ENCODE measurements at regions not wholly inside any gene's neighbourhood (a gene's known extent, or its start where the extent isn't known, plus 50 kb on each side); places are given as distances from the start of the nearest gene placed in this dataset.
"Not testable (repeated sequence)": the region's sequence is repeated elsewhere in the genome, so short reads cannot be mapped to it uniquely, and the experiment has no call there.

GRCh38 chr3:144023543-144023942, 51.9 kb downstream of the DIPK2A start:
- ATAC-seq; H3K36me3 ChIP-seq; H3K9me3 ChIP-seq; intact Hi-C loops (cut with DNase I); H3K4me3 ChIP-seq; H3K27ac ChIP-seq; H3K4me1 ChIP-seq; H3K27me3 ChIP-seq; FAIRE-seq: not testable (repeated sequence)
- peak in 1 of 6 donors; percentile 33 for DNase-seq
- WGBS, 2 donors, result 89 to 93% methylated on average over 11 of the region's 11 CpGs

- Histone ChIP-seq H3K4me1 (peaks cover 0 to 11% (median 0%) of the 10 kb centered on the region in 3 donors), H3K9me3 (no peaks in the 10 kb centered on the region), H3K27me3 (no peaks in the 10 kb centered on the region), H3K27ac (no peak overlapping the region), H3K4me3 (no peak overlapping the region), H3K36me3 (no peaks in the 10 kb centered on the region)
- FAIRE-seq, result no peak
- 88 to 91% methylated on average over 4 of the region's 4 CpGs for WGBS, 2 donors
- no peak for TF ChIP-seq CTCF (IDR thresholded peaks at IDR 0.05)
- DNase-seq, result no peak
- intact Hi-C loops (cut with DNase I), result no loop called here
- peak in 2 of 4 donors; percentile 29 to 47 for ATAC-seq
Observed at GRCh38 chr3:144028798-144029411, 57.3 kb downstream of the DIPK2A start.

- Histone ChIP-seq H3K9me3 (no peaks in the 10 kb centered on the region), H3K27me3 (no peaks in the 10 kb centered on the region), H3K36me3 (no peaks in the 10 kb centered on the region), H3K4me3 (no peak overlapping the region), H3K4me1 (peaks cover 0 to 11% (median 0%) of the 10 kb centered on the region in 3 donors), H3K27ac (no peak overlapping the region)
- intact Hi-C loops (cut with DNase I), result no loop called here
- FAIRE-seq (no peak), DNase-seq (no peak), ATAC-seq (no peak)
- WGBS, 2 donors, result 90 to 95% methylated on average over 2 of the region's 2 CpGs
- TF ChIP-seq CTCF (IDR thresholded peaks at IDR 0.05), result no peak
Observed at GRCh38 chr3:144029769-144030168, 58.1 kb downstream of the DIPK2A start.

- Histone ChIP-seq H3K4me1 (peaks cover 0 to 11% (median 0%) of the 10 kb centered on the region in 3 donors), H3K27me3 (no peaks in the 10 kb centered on the region), H3K36me3 (no peaks in the 10 kb centered on the region), H3K4me3 (no peak overlapping the region), H3K27ac (no peak overlapping the region), H3K9me3 (no peaks in the 10 kb centered on the region)
- TF ChIP-seq CTCF (IDR thresholded peaks at IDR 0.05), result no peak
- no peak for FAIRE-seq
- intact Hi-C loops (cut with DNase I), result no loop called here
- ATAC-seq, result peak; percentile 77 to 93 (median 92)
- peak; percentile 44 to 69 (median 64) for DNase-seq
- 18 to 25% methylated on average over 5 of the region's 5 CpGs for WGBS, 2 donors
Observed at GRCh38 chr3:144031938-144032337, 60.3 kb downstream of the DIPK2A start.

- Histone ChIP-seq H3K27ac (no peak overlapping the region), H3K27me3 (no peaks in the 10 kb centered on the region), H3K36me3 (no peaks in the 10 kb centered on the region), H3K4me3 (no peak overlapping the region), H3K4me1 (peaks cover 0 to 11% (median 0%) of the 10 kb centered on the region in 3 donors), H3K9me3 (no peaks in the 10 kb centered on the region)
- 59 to 72% methylated on average over 5 of the region's 5 CpGs for WGBS, 2 donors
- DNase-seq (no peak), FAIRE-seq (no peak), ATAC-seq (no peak)
- intact Hi-C loops (cut with DNase I), result no loop called here
- TF ChIP-seq CTCF (IDR thresholded peaks at IDR 0.05), result no peak
Observed at GRCh38 chr3:144032531-144033239, 61.1 kb downstream of the DIPK2A start.
